ENCODE measurements at regions not wholly inside any gene's neighbourhood (a gene's known extent, or its start where the extent isn't known, plus 50 kb on each side); places are given as distances from the start of the nearest gene placed in this dataset.

GRCh38 chr3:117302428-117302827 lies 592.8 kb downstream of the TUSC7 start:
- TF ChIP-seq, protein P1, sequence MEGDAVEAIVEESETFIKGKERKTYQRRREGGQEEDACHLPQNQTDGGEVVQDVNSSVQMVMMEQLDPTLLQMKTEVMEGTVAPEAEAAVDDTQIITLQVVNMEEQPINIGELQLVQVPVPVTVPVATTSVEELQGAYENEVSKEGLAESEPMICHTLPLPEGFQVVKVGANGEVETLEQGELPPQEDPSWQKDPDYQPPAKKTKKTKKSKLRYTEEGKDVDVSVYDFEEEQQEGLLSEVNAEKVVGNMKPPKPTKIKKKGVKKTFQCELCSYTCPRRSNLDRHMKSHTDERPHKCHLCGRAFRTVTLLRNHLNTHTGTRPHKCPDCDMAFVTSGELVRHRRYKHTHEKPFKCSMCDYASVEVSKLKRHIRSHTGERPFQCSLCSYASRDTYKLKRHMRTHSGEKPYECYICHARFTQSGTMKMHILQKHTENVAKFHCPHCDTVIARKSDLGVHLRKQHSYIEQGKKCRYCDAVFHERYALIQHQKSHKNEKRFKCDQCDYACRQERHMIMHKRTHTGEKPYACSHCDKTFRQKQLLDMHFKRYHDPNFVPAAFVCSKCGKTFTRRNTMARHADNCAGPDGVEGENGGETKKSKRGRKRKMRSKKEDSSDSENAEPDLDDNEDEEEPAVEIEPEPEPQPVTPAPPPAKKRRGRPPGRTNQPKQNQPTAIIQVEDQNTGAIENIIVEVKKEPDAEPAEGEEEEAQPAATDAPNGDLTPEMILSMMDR (IDR thresholded peaks at IDR 0.05): no peak
- TF ChIP-seq POLR2A (IDR thresholded peaks at IDR 0.05): no peak

Measured in lower leg skin (tissue), 3 donors.